GM12873 (cell line): ENCODE measurements at regions not wholly inside any gene's neighbourhood (a gene's known extent, or its start where the extent isn't known, plus 50 kb on each side); places are given as distances from the start of the nearest gene placed in this dataset.

Experiments used
- CTCF ChIP-seq: IDR thresholded peaks from 2 replicates; pipeline ENCODE4 v1.5.1; 2012; ENCODE audit warnings: low read depth, mild to moderate bottlenecking, moderate library complexity, low read length, control low read depth; ENCODE audit not compliant: insufficient read depth; ENCODE audit errors: missing control alignments

- TF ChIP-seq CTCF = no peak
Measured at GRCh38 chr4:17182888-17183287, 284.4 kb upstream of the LDB2 start.

GRCh38 chr4:17174751-17175150, 276.3 kb upstream of the LDB2 start:
- no peak for TF ChIP-seq CTCF

GRCh38 chr4:17173300-17173699, 274.9 kb upstream of the LDB2 start:
- peak; percentile 15 for TF ChIP-seq CTCF

GRCh38 chr4:17170131-17170530, 271.7 kb upstream of the LDB2 start:
- no peak for TF ChIP-seq CTCF

DNA sequence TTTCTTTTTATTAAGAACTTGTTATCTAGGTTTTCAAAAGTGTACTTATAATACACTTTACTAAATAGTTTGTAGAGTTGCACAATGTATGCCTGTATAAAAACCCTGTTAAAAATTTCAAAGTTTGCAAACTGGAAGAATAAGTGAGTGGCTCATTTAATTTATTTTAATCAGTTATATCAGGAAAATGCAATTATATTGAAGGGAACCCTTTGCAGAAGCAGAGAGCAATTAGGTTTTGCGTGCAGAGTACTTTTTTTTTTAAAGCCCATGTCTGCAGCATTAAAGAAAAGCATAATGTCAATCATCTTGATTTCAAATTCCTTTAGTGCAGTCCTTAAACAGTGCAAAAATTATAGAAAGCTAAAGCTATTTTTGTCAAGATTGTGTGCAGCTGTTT, 271.3 kb upstream of the LDB2 start:
- no peak for TF ChIP-seq CTCF

DNA sequence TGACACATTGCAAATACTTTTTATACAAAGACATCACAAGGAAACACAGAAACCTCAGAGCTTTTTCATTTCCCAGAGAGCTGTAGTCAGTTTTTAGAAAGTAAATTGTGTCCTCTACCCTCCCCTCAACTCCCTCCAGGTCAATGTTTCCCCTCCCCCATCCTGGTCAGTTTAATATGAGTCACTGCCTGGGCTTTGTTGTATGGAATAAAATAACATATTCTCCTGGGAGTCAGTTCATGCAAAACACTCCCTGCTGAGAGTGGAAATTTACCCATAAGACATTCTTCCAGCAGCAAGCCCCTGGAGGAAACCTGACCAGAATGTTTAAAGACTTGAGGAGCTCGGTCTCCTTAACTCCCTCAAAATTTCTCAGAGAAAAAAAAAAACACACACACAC, 270.1 kb upstream of the LDB2 start:
- no peak for TF ChIP-seq CTCF

- no peak for TF ChIP-seq CTCF
Measured at GRCh38 chr4:17166954-17167353, 268.5 kb upstream of the LDB2 start.

DNA sequence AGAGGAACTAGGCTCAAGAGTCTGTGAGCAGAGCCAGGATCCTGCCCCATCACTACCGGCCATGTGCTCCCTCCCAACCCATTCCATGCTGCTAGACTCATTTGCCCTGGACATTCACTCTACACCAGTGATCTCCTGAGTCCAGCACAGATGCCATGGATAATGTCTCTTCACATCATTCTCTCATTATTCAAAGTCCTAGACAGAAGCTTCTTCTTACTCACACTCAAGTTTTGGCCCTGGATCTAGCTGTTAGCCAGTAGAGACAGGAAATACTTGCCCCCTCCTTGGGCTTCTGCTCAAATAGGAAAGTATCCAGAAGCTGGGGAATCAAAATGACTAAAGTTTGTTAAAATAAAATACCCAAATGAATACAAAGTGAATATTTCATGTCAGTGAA, 266.8 kb upstream of the LDB2 start:
- TF ChIP-seq CTCF = no peak
